Ishikawa (cell line): ENCODE measurements at regions not wholly inside any gene's neighbourhood (a gene's known extent, or its start where the extent isn't known, plus 50 kb on each side); places are given as distances from the start of the nearest gene placed in this dataset.

Experiments
- CEBPB ChIP-seq: IDR thresholded peaks from 2 replicates; pipeline ENCODE4 v1.6.1; 2012
- CREB1 ChIP-seq: IDR thresholded peaks from 2 replicates; pipeline ENCODE4 v1.6.1; 2012; ENCODE audit warnings: low read depth
- EGR1 ChIP-seq: IDR thresholded peaks from 2 replicates; pipeline ENCODE4 v1.6.1; 2012
- EP300 ChIP-seq: IDR thresholded peaks from 2 replicates; pipeline ENCODE4 v1.6.1; 2012; ENCODE audit warnings: borderline replicate concordance
- FOXM1 ChIP-seq: IDR thresholded peaks from 2 replicates; pipeline ENCODE4 v1.6.1; 2012; ENCODE audit warnings: low read depth, borderline replicate concordance
- MAX ChIP-seq: IDR thresholded peaks from 2 replicates; pipeline ENCODE4 v1.6.1; 2012
- NFIC ChIP-seq: IDR thresholded peaks from 2 replicates; pipeline ENCODE4 v1.6.1; 2012
- RAD21 ChIP-seq: IDR thresholded peaks from 2 replicates; pipeline ENCODE4 v1.6.1; 2012; ENCODE audit warnings: low read depth
- REST ChIP-seq: IDR thresholded peaks from 2 replicates; pipeline ENCODE4 v1.6.1; 2012; ENCODE audit warnings: low read depth, mild to moderate bottlenecking
- TAF1 ChIP-seq: IDR thresholded peaks from 2 replicates; pipeline ENCODE4 v1.6.1; 2012; ENCODE audit warnings: low read depth, mild to moderate bottlenecking
- TCF12 ChIP-seq: IDR thresholded peaks from 2 replicates; pipeline ENCODE4 v1.6.1; 2012; ENCODE audit warnings: low read depth
- TEAD4 ChIP-seq: IDR thresholded peaks from 2 replicates; pipeline ENCODE4 v1.6.1; 2012
- USF1 ChIP-seq: IDR thresholded peaks from 2 replicates; pipeline ENCODE4 v1.6.1; 2012
- YY1 ChIP-seq: IDR thresholded peaks from 2 replicates; pipeline ENCODE4 v1.6.1; 2012; ENCODE audit warnings: low read depth
- ZBTB7A ChIP-seq: IDR thresholded peaks from 2 replicates; pipeline ENCODE4 v1.6.1; 2012; ENCODE audit warnings: low read depth

- no peak for TF ChIP-seq TEAD4
- TF ChIP-seq TCF12, result no peak
- no peak for TF ChIP-seq FOXM1
Measured at GRCh38 chr3:170797685-170798084, 72.3 kb downstream of the RPL22L1 start.

- TF ChIP-seq USF1, result no peak
- no peak for TF ChIP-seq CEBPB
- TF ChIP-seq TCF12, result no peak
- TF ChIP-seq FOXM1, result no peak
- no peak for TF ChIP-seq YY1
- no peak for TF ChIP-seq EGR1
- no peak for TF ChIP-seq REST
- no peak for TF ChIP-seq ZBTB7A
- no peak for TF ChIP-seq TEAD4
- TF ChIP-seq RAD21, result no peak
- TF ChIP-seq NFIC, result no peak
- TF ChIP-seq CREB1, result no peak
- no peak for TF ChIP-seq MAX
- no peak for TF ChIP-seq EP300
- TF ChIP-seq TAF1, result no peak
Measured at GRCh38 chr3:170792471-170792870, 77.5 kb downstream of the RPL22L1 start.

- TF ChIP-seq ZBTB7A, result no peak
- TF ChIP-seq EP300, result no peak
- TF ChIP-seq NFIC, result no peak
- no peak for TF ChIP-seq FOXM1
- no peak for TF ChIP-seq RAD21
- TF ChIP-seq YY1, result no peak
- no peak for TF ChIP-seq EGR1
- TF ChIP-seq TCF12, result no peak
- no peak for TF ChIP-seq MAX
- no peak for TF ChIP-seq REST
Measured at GRCh38 chr3:170790647-170791046, 79.3 kb downstream of the RPL22L1 start.

GRCh38 chr3:170787464-170787863, 82.5 kb downstream of the RPL22L1 start:
- no peak for TF ChIP-seq MAX
- TF ChIP-seq TEAD4, result no peak
- TF ChIP-seq TAF1, result no peak
- TF ChIP-seq EGR1, result no peak
- TF ChIP-seq CEBPB, result no peak
- no peak for TF ChIP-seq EP300
- TF ChIP-seq NFIC, result no peak
- TF ChIP-seq RAD21, result no peak
- TF ChIP-seq USF1, result no peak
- no peak for TF ChIP-seq ZBTB7A
- TF ChIP-seq TCF12, result no peak
- TF ChIP-seq YY1, result no peak
- TF ChIP-seq CREB1, result no peak
- TF ChIP-seq FOXM1, result no peak
- no peak for TF ChIP-seq REST

GRCh38 chr3:170785454-170785853, 84.5 kb downstream of the RPL22L1 start:
- TF ChIP-seq REST (no peak), NFIC (no peak)
